HG02938 (cell line): ENCODE measurements at regions not wholly inside any gene's neighbourhood (a gene's known extent, or its start where the extent isn't known, plus 50 kb on each side); places are given as distances from the start of the nearest gene placed in this dataset.

Source experiments
- ATAC-seq: cut with Tn5 transposase; IDR thresholded peaks from one replicate; pipeline ENCODE4 v1.9.1; 2021; ENCODE audit warnings: mild to moderate bottlenecking, moderate library complexity; ENCODE audit not compliant: unreplicated experiment

DNA sequence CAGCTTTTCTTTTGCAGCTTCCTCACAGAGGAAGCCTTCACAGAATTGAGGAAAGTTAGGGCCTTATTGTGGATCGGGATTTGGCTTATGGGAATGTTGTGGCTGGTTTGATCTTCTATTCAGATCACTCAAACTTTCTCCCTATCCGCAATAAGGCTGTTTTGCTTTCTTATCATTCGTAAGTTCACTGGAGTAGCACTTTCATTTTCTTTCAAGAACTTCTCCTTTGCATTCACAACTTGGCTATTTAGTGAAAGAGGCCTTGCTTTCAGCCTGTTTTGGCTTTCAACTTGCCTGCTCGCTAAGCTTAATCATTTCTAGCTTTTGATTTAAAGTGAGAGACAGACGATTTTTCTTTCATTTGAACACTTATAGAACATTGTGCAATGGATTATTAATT, 181.9 kb upstream of the B3GALT2 start:
- ATAC-seq = peak; percentile 78

DNA sequence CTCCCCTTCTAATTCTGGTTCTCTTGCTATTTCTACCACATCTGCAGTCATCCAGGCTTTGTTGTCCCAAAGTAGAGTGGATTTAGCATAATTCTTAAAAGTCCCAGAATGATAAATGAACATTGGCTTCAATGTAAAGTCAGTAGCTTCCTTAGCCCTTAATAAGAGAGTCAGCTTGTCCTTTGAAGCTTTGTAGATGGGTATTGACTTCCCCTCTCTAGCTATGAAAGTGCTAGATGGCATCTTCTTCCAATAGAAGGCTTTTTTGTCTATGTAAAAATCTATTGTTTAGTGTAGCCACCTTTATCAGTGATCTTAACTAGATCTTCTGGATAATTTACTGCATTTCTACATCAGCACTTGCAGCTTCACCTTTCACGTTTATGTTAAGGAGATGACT, 181.4 kb upstream of the B3GALT2 start:
- ATAC-seq = peak; percentile 14

- no peak for ATAC-seq
Measured at GRCh38 chr1:193366764-193367507, 180.5 kb upstream of the B3GALT2 start.

- ATAC-seq = no peak
Measured at GRCh38 chr1:193365966-193366365, 179.6 kb upstream of the B3GALT2 start.

- no peak for ATAC-seq
Measured at GRCh38 chr1:193359631-193360030, 173.2 kb upstream of the B3GALT2 start.

GRCh38 chr1:193358419-193358818, 172.0 kb upstream of the B3GALT2 start:
- no peak for ATAC-seq

DNA sequence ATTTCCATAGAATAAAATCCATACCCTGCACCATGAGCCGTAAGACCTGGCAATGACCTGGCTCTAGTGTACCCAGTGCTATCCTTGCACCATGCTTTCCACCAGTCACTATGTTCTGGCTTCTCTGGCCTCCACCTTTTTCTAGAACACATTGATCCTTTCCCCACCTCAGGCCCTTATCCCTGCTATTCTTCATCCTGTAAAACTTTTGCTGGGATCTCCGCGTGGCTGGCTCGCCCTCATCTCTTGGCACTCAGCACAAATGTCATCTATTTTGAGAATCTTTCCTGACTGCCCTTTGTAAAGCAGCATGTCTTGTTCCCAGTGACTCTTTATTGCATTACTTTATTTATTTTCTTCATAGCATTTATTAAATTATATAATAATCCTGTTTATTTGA, 169.8 kb upstream of the B3GALT2 start:
- ATAC-seq = no peak

DNA sequence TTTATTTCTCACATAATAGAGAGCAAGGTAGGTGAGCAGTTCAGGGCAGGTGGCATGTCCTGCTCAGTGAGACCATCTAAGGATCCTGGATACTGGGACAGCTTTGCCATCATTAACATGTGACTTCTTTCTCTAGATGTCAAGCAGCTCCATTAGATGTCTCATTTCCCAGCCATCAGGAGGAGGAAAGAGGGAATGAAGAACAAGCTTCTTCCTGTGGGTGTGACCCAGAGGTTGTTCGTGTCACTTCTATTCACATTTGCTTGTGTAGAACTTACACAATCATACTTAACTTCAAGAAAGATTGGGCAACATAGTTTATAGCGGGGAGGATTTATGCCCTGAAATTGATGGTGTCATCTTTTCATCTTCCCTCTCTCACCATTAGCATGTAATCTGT, 169.2 kb upstream of the B3GALT2 start:
- no peak for ATAC-seq

DNA sequence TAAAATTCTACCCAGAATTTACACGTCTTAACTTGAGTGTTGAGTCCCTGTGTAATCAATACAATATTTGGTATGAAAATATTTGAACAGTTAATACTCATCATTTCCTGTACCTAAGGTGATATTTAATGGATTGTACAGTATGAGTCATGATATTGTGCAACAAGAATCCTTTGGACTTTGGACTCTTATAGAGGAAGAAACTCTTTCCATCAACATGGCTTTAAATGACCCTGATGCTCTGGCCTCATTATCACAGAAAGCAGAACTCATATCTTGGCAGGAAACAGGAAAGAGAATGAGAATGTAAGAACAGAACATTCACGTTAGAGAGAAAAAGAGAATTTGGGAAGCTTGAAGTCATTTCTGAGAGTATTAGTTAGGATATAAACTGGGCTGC, 168.8 kb upstream of the B3GALT2 start:
- no peak for ATAC-seq

GRCh38 chr1:193348769-193349535, 162.5 kb upstream of the B3GALT2 start:
- ATAC-seq = no peak

- no peak for ATAC-seq
Measured at GRCh38 chr1:193348091-193348768, 161.8 kb upstream of the B3GALT2 start.

DNA sequence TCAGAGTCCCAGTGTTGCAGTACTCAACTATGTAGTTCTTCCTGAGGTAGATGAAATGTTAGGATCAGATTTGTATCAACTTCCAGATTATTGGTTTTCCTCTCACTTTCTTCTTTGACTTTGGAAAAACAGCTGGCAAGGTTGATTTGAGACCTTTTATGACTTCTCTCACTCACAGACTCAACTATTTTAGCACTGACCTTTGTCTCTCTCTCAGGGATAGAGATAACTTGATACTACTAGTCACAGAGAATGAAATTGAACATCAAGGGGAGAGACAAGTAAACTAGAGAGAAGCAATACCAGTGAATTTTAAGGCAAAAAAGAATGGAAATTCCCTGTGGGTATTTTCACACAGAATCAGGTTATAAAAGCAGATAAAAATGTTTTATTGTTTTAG, 159.7 kb upstream of the B3GALT2 start:
- no peak for ATAC-seq

- no peak for ATAC-seq
Measured at GRCh38 chr1:193342811-193343210, 156.4 kb upstream of the B3GALT2 start.

DNA sequence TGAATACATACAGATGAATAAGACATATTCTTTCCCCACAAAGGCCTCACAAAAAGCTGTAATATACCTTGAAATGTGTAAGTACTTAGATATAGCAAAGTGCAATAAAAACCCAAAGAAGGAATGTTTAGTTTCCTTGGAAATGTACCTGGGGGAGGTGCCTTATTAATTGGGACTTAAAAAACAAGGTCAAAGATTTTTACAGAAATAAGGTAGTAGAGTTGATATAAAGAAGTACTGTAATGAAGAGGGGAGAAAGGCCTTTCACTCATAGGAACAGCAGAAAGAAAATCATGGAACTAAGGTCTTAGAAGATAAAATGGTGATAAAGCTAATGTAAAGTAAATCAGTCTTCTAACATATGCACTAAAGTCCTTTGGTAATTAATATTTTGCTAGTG, 153.9 kb upstream of the B3GALT2 start:
- no peak for ATAC-seq

DNA sequence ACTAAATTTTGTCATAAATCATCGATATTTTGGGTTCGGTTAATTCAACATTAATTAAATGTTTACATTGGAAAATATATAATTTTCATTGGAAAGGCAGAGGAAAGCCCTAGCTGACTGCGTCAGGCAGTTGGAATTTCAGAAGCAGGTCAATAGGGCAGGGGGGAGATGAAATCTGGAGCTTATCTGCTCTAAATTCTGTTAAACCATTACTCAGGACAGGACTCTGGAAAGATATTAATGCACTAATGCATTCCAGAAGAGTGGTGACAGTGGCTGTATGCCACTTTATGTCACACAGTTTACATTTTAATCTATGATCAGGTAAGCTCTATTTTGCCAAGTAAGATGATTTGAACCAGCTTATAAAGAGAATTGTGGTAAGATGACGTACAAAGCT, 153.0 kb upstream of the B3GALT2 start:
- ATAC-seq = no peak

- no peak for ATAC-seq
Measured at GRCh38 chr1:193338194-193338593, 151.8 kb upstream of the B3GALT2 start.

DNA sequence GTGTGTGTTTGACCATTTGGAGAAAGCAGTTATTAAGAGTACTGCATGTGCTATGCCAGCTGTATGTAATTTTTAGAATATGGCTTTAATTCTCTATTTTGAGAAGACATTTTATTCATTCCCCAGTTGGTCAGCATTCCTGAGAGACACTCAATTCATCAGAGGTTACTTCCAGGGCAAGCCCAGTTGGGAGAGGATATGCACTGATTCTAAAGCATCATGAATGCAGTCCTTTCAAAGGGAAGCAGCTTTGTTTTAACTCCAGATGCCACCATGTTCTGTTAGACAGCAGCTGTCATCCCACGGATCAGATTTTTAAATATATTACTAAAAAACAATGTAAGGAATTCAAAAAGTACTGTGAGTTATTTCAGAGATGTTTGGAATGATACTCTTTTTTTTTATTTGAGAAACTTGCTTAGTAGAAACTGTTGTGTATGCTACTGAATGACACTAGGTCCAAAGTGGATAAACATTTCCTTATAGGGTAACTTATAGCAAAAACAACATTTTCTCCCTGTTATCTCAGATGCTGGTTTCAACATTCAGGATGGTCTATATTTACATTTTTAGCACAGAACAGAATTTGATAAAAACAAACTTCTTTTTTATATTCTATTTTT, 149.5 kb upstream of the B3GALT2 start:
- ATAC-seq = no peak

DNA sequence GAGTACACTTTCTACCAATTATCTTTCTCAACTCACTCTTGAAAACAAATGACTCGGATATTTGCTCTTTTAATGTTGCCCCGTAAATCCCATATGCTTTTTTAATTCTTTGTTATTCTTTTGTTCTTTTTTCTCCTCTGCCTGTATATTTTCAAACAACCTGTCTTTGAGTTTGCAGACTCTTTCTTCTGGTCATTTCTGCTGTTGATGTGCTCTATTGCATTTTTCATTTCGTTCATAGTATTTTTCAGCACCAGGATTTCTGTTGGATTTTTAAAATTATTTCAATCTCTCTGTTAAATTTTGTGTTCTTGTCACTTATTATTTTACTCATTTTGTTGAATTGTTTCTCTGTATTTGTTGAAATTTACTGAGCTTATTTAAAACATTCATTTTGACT, 146.8 kb upstream of the B3GALT2 start:
- no peak for ATAC-seq

- no peak for ATAC-seq
Measured at GRCh38 chr1:193326296-193326695, 139.9 kb upstream of the B3GALT2 start.

DNA sequence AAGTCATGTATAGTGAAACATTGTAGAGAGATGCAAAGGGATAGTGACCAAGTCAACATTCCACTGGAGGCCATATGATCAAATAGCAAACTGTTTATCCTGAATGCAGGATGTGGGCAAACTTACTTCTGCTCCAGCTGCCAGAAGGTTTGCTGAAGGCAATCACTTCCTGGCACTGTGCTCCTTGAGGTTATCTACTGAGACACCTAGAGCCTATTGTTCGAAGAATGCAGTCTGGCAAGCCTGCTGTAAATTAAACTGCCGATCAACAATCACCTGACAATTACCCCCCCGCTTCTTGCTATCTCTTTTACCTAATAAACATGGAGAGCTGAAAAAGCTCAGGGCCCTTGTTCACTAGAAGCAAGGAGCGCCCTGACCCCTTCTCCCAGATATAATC, 139.4 kb upstream of the B3GALT2 start:
- ATAC-seq = no peak

GRCh38 chr1:193325042-193325441, 138.6 kb upstream of the B3GALT2 start:
- ATAC-seq = no peak
